ENCODE measurements at regions not wholly inside any gene's neighbourhood (a gene's known extent, or its start where the extent isn't known, plus 50 kb on each side); places are given as distances from the start of the nearest gene placed in this dataset.
"Not testable (repeated sequence)": the region's sequence is repeated elsewhere in the genome, so short reads cannot be mapped to it uniquely, and the experiment has no call there.

GRCh38 chr12:41645624-41646023 lies 457.5 kb downstream of the PDZRN4 start:
- Histone ChIP-seq H3K36me3 (no peaks in the 10 kb centered on the region), H3K4me1 (no peaks in the 10 kb centered on the region), H3K4me3 (ENCODE audit: low read depth, low read length) (no peak overlapping the region), H3K27me3 (no peaks in the 10 kb centered on the region), H3K9me3 (no peaks in the 10 kb centered on the region)
- no peak for DNase-seq
- no peak for TF ChIP-seq CTCF (IDR thresholded peaks at IDR 0.05; ENCODE audit: low read depth, low read length)

- not testable (repeated sequence) for H3K27me3 ChIP-seq; H3K4me1 ChIP-seq; H3K36me3 ChIP-seq; H3K9me3 ChIP-seq; H3K4me3 ChIP-seq (ENCODE audit: low read depth, low read length); DNase-seq
These were observed 454.7 kb downstream of the PDZRN4 start for GRCh38 chr12:41642808-41643207.

DNA sequence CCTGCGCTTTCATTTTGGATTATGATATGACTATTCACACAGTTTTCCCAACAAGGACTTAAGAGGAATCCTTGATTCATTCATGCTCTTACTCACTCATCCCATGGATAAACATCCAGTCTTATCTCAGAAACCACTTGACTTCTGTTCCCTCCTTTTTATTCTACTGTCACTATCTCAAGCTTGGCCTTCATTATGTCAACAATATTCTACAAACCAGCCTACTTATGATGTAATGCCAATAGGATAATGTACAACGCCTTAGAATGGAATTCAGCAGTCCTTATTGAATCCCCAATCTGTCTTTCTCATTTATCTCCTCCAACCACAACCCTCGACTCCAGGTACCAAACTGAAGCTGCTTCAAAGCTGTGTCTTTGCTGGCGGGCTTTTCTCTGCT lies 448.5 kb downstream of the PDZRN4 start:
- no peak for TF ChIP-seq CTCF (IDR thresholded peaks at IDR 0.05; ENCODE audit: low read depth, low read length)
- Histone ChIP-seq H3K9me3 (no peaks in the 10 kb centered on the region), H3K4me1 (no peaks in the 10 kb centered on the region), H3K27me3 (no peaks in the 10 kb centered on the region), H3K36me3 (no peaks in the 10 kb centered on the region), H3K4me3 (ENCODE audit: low read depth, low read length) (no peak overlapping the region)
- no peak for DNase-seq

DNA sequence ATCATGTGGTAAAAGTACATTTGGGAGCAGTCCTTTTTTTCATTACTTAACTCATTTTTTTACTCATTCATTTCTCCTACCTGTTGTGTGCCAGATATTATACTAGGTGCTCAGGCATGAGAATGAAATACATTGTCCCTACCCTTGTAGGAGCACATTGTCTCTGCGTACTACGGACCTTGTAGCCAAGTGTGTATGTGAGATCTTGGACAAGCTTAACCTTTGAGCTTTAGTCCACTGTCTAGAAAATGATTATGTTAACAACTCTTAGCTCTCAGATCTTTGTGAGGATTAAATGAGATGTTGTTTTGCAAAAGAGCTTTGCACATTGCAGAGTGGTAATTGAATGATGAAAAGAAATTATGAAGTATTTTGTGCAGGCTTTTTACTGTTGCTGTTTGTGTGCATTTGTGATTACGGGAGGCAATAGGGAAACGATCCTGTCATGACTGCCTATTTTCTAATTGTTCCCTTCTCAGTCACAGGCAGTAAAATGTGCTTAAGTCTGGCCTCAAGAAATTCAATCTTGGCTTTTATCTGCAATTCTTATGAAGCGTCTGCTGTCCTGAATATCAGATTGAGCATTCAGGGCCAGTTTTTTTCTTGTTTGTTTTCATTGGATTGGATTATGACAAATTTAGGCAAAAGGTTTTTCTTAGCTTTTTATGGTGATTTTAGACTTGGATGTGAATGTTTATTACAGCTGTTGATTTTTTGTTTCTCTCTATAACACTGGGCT lies 447.7 kb downstream of the PDZRN4 start:
- Histone ChIP-seq H3K36me3 (no peaks in the 10 kb centered on the region), H3K4me3 (ENCODE audit: low read depth, low read length) (no peak overlapping the region), H3K4me1 (no peaks in the 10 kb centered on the region), H3K9me3 (no peaks in the 10 kb centered on the region), H3K27me3 (no peaks in the 10 kb centered on the region)
- TF ChIP-seq CTCF (IDR thresholded peaks at IDR 0.05; ENCODE audit: low read depth, low read length): no peak
- DNase-seq: no peak

DNA sequence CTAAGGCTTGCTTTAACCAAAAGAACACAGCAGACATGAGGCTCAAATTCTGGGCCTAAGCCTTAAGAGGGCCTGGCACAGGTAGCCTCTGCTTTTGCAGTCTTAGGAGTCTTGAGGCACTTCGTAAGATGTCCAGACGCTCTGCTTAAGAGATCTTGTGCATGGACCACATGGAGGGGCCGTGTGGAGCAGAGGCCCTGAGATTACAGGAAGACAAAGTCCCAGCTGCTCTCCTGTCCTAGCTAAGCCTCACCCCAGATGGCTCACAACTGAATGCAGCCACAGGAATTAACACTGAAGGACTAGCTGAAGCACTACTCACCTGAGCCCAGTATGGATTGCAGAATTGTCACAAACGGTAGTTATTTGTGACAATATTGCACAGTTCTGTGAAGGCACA lies 446.0 kb downstream of the PDZRN4 start:
- Histone ChIP-seq H3K27me3 (no peaks in the 10 kb centered on the region), H3K4me1 (no peaks in the 10 kb centered on the region), H3K4me3 (ENCODE audit: low read depth, low read length) (no peak overlapping the region), H3K36me3 (no peaks in the 10 kb centered on the region), H3K9me3 (no peaks in the 10 kb centered on the region)
- TF ChIP-seq CTCF (IDR thresholded peaks at IDR 0.05; ENCODE audit: low read depth, low read length): no peak
- no peak for DNase-seq

DNA sequence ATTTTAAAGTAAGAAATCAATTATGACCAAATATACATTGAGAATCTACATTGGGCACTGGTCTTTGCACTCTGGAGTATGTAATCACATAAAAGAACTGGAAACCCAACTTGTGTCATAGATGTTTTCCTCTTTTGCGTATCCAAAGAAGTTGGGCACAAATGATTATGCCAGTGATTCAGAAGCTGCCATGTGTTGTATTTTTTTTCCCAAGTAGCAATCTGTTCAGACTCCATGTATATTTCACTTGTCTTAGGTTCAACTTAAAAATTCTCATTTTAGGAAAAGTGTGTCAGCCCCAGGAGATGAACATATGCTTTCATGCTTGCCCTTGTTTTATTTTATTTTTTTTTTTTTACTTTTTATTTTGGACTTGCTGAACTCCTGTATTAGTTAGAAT lies 441.5 kb downstream of the PDZRN4 start:
- no peaks in the 10 kb centered on the region for H3K27me3 ChIP-seq
- H3K36me3 ChIP-seq: no peaks in the 10 kb centered on the region
- no peak for DNase-seq
- H3K4me3 ChIP-seq (ENCODE audit: low read depth, low read length): no peak overlapping the region
- no peak for TF ChIP-seq CTCF (IDR thresholded peaks at IDR 0.05; ENCODE audit: low read depth, low read length)
- H3K9me3 ChIP-seq: no peaks in the 10 kb centered on the region
- no peaks in the 10 kb centered on the region for H3K4me1 ChIP-seq

Data from BE2C (cell line).